ENCODE measurements at regions not wholly inside any gene's neighbourhood (a gene's known extent, or its start where the extent isn't known, plus 50 kb on each side); places are given as distances from the start of the nearest gene placed in this dataset.

- no peak for DNase-seq (ENCODE audit: low read depth)
Measured at GRCh38 chr20:50379049-50379990, 130.9 kb upstream of the PTPN1 start.

- no peak for DNase-seq (ENCODE audit: low read depth)
Measured at GRCh38 chr20:50379991-50380696, 130.0 kb upstream of the PTPN1 start.

- DNase-seq (ENCODE audit: low read depth), result no peak
Measured at GRCh38 chr20:50380697-50381040, 129.5 kb upstream of the PTPN1 start.

DNA sequence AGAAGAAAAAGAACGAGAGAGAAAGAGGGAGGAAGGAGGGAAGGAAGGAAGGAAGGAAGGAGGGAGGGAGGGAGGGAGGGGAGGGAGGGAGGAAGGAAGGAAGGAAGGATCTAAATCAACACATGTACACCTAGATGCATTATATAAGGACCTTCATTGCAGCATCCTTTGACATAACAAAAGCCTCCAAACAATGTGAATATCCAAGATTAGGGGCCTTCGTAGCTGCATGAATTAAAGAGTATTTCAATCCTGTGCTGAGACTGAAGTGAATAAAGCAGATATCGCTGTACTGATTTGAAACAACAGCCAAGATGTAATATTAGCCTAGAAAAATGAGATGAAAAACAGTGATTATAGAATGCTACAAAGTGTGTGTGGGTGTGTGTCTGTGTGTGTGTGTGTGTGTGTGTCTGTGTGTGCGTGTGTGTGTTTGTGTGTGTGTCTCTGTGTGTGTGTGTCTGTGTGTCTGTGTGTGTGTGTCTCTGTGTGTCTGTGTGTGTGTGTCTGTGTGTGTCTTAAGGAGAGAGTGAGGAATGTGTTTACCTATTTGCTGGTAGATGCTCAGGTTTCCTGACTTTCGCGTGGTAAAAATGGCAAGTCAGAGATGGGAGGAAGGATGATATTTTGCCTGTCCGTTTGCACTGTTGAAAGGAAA, 129.0 kb upstream of the PTPN1 start:
- DNase-seq (ENCODE audit: low read depth), result no peak

DNA sequence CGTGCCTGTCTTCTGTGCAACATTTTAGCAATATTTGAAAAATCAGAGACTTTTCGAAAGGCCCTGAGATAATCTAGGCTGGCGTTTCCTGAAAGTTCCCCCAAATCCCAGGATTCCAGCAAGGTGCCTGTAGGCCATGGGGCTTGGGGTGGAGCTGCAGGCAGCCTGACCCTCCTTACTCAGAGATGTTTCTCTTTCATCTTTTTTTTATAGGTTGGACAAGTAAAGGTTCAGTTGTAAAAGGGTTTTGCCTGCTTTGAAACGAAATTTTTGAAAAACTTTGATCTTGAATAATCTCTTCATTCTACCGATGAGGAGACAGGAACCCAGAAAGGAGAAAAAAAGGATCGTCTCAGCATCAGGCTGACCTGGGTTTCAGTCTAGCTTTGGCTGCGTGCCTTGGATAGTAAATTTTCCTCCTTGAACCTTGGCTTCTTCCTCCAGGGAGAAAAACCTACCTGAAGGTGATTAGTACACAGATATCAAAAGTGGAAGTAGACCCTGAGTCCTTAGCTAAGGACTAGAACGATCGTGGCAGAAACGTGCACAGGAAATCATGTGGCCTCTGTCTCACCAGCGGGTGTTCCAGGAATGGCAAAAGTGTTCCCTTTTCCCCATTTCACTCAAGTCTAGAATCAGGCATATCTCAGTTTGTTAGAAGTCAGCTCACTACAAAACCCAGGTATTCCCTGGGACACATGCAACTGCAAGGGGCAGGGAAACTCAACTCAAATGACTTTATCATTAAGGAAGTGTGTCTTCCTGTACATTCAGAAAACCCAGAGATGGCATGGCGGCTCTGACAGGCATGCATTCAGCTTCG, 128.2 kb upstream of the PTPN1 start:
- DNase-seq (ENCODE audit: low read depth), result no peak

DNA sequence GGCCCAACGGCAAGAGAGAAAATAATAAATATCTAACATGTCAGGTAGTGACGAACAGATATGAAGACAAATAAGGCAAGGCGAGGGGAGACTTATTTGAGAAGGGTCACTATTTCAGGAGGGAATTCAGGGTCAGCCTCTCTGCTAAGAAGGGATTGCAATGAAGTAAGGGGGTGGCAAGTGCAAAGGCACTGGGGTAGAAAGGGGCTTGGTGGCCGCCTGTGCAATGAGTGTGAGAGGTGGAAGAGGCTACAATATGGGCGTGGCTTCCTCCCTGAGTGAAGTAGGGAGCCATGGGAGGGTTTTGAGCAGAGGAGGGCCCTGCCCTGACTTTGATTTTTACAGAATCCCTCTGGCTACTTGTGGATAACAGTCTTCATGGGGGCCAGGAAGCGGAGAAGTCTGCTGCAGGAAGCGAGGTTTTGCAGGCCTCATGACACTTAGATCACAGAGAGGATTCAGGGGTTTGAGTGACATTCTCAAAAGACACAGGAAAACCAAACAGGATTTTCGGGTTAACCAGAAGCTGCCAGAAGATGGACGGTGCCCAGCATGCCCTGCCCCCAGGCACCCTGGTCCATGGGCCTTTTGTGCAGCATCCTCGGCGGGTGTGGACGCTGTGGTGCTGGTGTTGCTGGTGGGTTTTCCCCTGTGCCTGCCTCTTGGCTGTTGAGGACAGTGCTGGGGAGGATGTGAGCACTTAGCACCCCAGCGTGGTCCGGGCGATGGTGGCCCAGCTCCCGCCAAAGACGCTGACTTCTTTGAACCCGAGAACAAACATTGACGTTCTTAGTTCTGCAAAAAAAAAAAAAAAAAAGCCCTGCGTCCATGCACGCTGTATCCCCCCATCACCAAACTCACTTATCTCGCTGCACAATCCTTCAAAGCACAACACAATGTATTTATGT, 124.2 kb upstream of the PTPN1 start:
- peak; percentile 23 for DNase-seq (ENCODE audit: low read depth)

- DNase-seq (ENCODE audit: low read depth), result no peak
Measured at GRCh38 chr20:50386641-50386960, 123.6 kb upstream of the PTPN1 start.

DNA sequence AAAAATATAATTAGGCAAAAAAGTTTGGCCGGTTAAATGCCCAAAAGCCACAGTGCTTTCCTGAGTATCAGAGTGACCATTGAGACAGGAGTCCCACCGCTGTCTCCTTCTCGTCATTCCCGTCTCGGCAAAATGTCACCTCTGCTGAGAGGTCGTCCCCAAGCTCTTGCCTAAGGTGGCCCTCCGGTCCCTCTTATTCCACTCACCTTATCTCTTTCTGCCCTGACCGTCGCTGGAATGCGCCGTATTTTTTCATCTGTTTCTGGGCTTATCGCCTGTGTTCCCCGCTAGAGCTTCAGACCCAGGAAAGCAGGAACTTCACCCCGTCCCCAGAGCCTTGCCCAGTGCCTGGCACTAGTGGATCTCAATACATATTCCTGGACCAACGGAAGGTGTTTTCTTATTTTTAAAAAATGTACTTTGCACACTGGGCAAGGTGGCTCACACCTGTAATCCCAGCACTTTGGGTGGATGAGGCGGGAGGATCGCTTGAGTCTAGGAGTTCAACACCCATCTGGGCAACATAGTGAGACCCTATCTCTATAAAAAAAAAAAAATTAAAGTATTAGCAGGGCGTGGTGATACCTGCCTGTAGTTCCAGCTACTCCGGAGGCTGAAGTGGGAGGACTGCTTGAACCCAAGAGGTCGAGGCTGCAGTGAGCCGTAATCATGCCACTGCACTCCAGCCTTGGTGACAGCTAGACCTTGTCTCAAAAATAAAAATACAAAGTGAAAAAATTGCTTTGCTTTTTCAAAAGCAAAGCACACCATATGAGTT, 122.8 kb upstream of the PTPN1 start:
- no peak for DNase-seq (ENCODE audit: low read depth)

- DNase-seq (ENCODE audit: low read depth), result no peak
Measured at GRCh38 chr20:50387996-50388332, 122.2 kb upstream of the PTPN1 start.

- DNase-seq (ENCODE audit: low read depth), result no peak
Measured at GRCh38 chr20:50388733-50389437, 121.3 kb upstream of the PTPN1 start.

DNA sequence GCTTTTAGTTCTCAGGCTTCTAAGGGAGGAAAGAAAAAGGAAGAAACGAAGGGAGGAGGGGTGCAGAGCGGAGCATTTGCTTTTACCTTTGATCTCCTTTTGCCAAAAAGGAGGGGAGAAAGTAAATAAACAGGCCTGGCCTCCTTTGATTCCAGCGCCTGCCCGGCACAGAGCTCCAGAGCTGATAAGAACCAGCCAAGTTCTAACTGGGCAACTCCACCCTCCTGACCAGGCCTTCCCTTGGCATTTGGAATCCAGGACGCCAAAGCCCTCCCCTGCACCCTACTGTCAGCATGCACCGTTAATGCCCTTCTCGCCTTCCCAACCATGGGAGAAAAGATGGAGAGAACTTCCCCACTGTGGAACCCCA, 120.8 kb upstream of the PTPN1 start:
- no peak for DNase-seq (ENCODE audit: low read depth)

GRCh38 chr20:50389808-50390684, 120.1 kb upstream of the PTPN1 start:
- DNase-seq (ENCODE audit: low read depth), result no peak

DNA sequence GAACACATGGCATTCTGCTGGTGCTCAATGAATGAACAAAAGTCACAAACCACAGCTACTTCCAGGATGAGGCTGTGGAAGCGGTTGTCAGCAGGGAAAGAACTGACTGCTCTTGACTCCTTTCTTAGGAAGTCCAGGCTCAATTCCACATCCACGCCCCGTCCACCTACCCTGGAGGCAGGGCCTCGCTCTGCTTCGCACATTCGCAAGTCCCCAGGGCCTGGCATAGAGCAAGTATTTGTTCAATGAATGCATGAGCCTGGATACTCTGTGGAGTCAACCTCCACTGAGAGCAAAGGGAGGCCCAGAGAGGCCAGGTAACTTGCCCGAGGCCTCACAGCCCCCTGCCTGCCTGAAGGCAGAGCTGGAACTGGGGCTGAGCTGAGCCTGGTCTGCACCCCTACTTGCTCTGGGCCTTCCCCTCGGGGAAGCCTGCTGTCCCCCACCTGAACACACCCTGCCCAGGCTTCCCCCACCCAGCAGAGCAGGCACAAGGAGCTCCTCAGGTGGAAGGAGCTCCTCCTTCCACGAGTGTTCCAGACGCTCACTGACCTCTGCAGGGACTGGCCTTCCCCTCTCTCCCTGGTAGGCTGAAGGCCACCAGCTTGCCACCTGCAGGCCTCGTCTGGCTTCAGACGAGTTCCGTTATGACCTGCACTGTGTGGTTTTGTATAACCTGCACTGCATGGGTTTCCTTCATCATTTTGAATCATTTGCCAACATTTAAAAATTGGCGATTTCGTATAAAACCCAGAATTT, 119.3 kb upstream of the PTPN1 start:
- DNase-seq (ENCODE audit: low read depth), result no peak

DNA sequence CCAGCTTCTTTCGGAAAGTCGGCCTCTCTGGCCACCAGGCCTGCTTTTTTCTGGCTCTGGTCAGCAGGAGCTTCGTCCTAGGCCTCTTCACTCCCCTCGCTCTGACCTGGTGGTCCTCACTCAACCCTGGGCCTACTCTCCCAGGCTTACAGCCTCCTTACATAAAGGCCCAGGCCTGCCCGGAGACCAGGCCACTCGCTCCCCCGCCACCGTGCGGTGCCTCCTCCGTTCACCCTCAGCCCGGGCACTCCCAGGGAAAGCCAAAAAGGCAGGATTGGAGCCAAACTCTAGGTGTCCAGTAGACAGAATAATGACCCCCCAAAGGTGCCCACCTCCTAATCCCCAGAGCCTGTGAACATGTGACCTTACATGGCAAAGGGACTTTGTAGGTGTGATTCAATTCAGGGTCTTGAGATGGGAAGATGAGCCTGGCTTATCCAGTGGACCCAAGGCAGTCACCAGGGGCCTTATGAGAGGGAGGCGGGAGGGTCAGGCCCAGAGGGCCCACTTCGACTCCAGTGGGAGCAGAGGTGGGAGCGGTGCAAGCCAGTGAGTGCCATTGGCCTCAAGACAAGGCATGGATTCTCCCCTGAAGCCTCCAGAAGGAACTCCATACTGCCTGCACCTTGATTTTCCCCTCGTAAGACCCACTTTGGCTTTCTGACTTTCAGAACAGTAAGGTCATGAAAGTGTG, 118.6 kb upstream of the PTPN1 start:
- DNase-seq (ENCODE audit: low read depth), result no peak

- no peak for DNase-seq (ENCODE audit: low read depth)
Measured at GRCh38 chr20:50392138-50392866, 117.9 kb upstream of the PTPN1 start.

- no peak for DNase-seq (ENCODE audit: low read depth)
Measured at GRCh38 chr20:50393242-50393641, 116.9 kb upstream of the PTPN1 start.

Measured in stimulated activated CD8-positive, alpha-beta memory T cell treated with anti-CD3 and anti-CD28 coated beads, Interleukin-15, amount 100 ng/mL, for 24 hours (primary cell).